ENCODE measurements at regions not wholly inside any gene's neighbourhood (a gene's known extent, or its start where the extent isn't known, plus 50 kb on each side); places are given as distances from the start of the nearest gene placed in this dataset.

DNA sequence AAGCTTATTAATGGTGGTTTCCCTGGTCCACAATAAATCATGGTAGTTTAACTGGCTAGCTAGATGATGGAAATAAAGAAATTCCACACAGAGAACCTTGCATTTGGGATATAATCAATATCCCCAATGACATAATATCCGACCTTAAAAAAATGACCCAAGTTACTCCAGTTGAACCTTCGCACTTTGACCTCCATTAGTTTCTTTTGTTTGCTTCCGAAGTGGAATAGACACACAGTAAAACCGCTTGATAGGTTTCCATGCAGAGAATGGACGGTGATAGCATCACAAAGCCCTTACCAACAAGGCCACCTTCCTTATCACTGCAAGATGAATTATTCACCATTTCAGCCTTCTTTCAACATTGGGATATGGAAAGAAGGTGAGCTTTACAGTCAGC, 1966.1 kb upstream of the CELF4 start:
- no peak for DNase-seq

DNA sequence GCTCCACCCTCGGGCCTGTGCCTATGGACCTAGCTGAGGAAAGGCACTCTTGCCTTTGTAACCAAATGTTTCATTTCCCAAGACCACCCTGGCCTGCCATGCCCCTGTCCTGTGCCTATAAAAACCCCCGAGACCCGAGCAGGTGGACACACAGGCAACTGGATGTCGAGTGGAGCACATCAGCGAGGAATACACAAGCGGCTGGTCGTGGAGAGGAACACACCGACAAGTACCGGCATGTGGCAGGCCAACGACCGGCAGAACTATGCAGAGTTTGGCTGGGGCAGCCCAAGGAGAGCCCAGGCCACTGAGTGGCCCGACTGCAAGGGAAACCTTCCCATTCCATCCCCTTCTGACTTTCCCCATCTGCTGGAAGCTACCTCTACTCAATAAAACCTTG, 1963.8 kb upstream of the CELF4 start:
- DNase-seq: no peak

DNA sequence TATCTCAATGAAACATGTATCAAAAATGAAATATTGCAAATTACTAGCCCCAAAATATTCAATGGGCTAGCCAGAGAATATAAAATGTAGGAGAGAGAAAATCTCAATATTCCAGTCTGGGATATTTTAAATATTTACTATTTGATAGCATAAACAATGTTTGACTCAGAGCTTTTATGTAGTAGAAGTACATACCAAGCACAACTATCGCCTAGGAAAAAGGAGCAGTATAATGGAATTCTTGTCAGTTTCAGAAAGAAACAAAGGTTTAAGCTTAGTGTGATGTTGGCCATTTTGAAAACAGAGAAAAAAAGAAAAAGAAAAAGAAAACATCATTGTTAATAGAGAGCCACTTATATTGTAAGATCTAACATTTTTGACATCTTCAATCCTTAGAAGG, 1961.9 kb upstream of the CELF4 start:
- no peak for DNase-seq

DNA sequence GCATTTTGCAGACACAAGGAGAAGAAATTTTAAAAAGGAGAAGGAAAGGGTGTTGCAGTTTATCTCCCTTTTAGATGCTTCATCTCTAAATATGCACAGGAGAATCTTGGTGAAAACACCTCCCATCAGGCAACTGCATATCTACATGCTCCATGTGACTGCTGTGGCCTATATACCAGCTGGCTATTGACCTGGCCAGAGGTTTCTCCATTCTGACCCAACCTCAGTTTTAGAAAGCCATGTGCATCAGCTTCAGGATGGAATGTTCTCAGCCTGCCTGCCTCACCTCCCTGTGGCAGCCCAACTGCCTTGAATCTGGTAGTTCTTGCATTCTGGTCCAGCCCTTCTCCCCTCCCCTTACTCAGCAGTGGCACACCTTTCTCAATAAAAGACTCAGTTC, 1958.8 kb upstream of the CELF4 start:
- DNase-seq: no peak

DNA sequence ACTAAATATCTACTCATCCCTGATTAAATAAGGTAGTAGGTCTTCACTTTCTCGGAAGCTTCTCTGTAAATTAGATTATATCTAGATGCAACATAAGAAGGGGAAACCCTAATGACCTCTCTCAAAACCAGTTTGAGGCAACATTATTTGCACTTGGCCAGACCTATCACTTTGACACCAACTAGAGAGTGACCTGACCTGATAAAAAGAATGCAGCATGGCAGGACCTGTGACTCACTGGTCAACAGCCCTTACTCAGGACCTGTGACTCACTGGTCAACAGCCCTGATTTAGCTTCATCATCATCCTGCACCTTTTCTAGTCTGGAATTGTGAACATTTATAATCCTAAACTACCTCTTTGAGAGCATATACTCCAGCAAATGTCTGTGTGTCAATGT, 1957.7 kb upstream of the CELF4 start:
- no peak for DNase-seq

DNA sequence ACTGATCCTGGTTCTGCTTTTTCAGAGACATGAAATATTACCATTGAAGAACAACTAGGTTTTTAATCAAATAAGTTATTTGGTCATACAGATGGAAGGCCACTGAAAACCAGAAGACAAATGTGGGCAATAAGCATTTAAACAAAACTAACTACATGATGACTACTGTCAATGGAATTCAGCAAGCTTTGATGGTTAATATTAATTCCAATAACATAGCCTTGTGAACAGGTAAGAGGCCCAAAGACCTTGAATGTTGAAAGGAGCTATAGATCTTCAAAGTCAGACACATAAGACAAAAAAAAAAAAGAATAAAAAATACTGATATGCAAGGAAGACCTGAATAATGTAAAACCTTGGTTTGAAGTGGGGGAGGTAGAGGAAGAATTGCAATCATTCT, 1955.6 kb upstream of the CELF4 start:
- DNase-seq: no peak

DNA sequence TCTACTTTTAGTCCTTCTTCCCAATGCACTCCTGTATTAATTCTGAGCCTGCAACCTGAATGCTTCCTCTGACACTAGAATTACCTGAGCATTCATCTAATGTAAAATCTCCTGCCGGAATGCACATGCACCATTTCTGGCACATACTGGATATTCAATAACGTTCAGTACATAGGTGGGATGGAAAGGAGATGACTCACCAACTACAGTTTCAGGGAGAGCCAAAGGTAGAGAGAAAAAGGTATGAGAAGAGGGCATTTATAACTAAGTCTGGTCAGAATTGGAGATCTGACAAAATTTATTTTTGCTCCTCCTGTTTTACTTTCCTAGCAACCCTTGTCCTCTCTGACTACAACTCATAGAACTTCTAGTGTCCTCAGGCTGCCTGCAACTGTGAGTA, 1954.1 kb upstream of the CELF4 start:
- no peak for DNase-seq

DNA sequence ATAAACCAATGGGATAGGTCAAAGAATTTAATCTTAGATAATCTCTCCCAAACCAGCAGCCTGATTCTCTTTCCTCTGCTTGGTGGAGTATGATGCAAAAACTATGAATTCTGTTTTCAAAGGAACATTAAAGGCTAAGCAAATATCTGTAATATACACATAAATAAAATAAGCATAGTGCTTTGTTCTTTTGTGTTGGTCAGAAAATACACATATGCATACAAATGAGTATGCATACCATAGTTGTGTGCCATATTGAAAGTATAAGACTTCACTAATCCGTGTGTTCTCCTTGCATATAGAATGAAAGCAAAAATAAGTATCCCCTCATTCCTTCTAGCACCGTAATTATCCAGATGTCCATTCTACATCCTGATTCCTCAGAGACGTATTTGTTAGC, 1949.7 kb upstream of the CELF4 start:
- no peak for DNase-seq

DNA sequence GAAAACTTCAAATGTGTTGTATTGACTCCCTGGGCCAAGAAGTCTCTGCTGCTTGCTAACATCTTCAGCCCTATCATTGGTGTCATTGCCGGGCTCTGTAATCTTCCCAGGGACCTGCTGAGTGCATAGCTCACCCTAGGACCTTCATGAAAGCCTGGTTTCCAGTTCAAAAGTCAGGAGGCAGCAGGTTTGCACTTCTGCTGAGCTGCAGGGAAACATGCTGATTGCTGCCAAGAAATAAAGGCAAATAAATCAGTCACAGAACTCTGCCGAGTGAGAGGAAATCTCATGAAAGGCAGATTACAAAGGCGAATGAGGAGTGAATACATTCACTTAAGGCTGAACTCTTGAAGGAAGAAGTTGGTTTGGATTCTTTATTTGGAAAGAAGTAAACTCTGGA, 1947.6 kb upstream of the CELF4 start:
- DNase-seq: no peak

DNA sequence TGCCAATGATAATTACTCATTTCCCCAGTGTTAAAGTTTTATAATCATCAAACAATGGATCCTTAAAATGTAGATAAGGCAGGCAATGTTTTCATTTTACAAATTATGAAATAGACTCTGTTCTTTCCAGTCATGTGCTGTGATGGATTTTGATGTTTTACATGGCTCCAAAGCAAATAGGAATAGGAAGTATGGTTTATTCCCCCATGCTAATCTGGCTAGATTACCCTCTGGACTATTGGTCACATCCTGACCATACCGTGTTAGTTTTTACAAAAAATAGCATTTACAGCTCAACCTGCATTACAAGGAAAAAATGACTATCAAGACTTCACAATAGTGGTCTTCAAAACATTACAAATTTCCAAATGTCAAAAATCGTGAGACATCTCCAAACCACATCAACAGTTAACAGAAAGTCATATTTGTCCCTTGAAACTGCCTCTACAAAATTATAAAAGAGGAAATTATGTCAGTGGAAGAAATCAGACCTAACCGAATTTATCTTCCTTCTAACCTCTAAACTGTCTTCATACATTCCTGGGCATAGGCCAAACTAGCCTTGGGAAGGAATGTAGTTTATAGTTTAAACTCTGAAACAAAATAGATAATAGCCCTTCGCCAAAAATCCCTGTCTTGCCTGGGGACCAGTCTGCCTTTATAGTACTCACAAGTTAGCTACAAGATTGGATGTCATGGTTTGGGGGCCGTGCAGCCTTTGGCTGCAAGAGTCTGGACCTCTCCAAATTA, 1941.2 kb upstream of the CELF4 start:
- DNase-seq: no peak

DNA sequence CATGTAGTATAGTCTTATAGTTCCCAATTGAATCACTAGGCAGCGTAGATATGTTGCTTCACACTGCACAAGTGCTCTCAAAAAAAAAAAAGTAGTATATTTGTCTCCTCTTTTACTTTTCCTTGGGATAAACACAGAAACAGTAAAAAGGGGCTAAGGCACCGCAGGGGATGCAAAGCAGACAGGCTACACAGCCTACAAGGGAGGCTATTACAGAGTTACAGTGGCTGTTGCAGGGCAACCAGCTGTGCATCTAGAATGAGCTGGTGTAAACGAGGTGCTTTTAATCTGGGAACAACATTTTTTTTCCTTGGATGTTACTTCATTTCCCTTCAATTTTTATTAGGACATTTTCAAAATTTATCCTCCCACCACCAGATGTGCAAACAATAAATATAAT, 1934.7 kb upstream of the CELF4 start:
- no peak for DNase-seq

DNA sequence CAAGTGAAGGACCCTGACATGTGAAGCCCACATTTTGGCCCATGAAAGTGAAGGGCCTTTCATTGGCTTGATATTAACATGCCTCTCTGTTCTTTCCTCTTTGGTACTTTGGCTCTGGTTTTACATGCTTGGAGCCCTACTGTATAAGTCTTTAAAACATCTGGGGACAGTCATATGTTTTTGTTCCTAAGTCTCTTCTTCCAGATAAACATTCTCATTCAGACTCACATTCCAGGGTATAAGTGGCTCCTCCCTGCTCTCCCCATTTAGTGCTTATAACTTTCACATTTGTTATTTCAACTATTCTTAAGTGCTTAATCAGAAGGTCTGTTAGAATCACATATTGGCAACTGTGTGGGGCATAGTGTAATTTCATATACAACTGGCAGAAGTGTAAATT, 1932.2 kb upstream of the CELF4 start:
- DNase-seq: no peak

DNA sequence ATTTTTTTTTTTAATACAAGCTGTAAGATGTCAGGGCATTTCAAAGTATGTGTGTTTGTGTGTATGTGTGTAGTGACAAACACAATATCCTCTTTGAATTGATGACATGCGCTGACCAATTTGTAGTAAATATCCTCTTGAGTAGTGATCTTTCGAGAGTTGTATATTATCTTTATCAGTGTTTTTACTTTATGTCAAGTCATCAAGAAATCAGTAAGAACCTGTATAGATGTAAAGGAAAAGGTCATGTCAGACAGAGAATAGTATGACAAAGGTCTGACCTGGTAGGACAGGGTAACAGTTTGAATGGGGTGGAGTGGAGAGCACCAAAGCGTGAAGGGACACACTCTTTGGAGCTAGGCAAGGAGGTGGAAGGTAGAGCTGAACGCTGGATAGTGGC, 1931.4 kb upstream of the CELF4 start:
- DNase-seq: no peak

DNA sequence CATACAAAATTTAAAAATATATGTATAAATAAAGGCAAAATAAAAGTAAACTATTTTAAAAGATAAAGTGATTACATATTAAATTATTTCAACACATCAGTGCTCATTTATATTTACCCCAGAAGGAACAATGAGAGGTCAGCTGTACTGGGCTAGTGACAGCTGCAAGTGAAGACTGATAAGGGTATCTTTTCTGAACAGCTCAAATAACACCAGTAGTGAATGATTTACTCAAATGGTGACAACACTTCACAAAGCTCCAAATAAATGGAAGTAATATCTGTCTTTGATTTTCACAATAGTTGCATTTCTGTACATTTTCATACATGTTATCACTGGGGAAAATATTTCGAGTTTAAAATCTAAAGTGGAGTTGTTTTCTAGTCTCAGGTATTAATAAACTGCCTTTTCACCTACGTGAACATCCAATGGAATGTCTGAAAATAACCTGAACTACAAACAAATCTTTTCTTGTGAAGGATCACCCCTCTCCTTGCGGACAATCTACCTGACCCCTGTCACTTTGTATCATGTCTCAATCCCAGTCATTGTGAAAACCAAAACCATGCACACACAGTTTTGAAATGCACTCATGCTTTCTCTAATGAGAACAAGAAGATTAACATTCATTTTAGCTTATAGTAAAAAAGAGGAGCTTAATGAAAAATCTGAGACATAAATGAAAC, 1928.8 kb upstream of the CELF4 start:
- DNase-seq: no peak

DNA sequence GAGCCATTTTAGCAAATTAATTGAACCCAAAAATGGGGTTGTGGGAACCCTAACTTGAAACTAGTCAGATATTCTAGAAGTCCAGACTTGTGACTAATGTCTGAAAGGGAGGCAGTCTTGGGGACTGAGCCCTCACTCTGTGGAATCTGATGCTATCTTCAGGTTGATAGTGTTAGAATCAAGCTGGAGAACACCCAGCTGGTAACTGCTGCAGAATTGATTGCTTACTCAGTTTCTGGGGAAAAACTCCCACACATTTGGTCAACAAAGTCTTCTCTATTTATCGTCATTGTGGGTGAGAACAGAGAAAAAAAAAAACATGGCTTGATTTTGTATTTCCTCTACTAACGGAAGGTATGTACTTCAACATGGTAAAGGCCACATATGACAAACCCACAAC, 1925.8 kb upstream of the CELF4 start:
- no peak for DNase-seq

DNA sequence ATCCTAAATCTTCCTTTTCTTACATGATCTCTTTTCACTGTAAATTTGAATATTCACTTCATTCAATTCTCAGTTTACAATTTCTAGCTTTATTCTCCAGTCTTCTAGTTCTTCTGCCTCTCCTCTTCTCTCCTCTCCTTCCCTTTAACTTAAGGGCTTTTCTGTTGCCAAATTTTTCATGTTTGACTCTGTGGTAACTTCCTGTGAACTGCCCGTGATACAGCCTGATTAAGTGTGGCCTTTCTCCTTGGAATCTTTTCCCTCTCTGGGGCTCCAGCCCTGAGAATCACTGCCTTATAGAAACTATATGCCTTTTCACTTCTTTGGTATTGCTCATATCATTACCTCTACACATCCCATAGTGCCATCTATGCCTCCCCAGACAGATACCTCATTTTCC, 1923.8 kb upstream of the CELF4 start:
- DNase-seq: no peak

DNA sequence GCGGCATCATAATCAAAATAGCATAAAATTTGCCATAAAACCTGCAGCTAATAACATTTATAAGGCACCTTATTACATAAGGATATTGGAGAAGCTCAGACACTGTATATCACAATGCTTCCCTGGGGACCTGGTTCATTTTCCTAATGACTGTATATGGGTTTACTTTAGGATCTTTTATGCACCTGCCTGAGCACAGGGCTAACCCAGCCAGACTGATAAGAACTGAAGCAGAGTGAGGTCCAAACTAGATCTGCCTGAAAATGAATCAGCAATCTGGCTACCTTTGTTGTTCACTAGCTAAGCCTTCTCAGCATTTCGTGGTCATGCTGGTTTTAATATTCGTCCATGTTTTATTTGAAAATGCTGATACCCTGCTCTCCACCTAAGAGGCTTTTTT, 1922.3 kb upstream of the CELF4 start:
- DNase-seq: no peak

DNA sequence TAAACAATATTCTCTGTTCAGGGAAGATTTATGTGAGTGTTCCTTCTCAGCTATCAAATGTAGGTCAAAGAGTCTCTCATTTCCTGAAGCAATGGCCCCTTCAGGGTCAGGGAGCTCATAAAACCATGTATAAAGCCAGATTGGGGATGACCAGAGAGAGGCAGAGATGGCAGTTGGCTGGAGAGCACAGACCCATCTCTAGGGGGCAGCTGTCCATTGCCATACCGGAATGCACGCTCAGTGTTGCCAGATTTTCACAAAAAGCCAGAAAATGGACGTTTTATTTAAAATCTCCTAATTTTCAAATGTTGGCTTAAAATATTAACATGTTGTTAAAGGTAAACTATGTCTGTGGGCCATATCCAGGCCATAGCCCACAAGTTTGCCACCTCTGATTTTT, 1920.7 kb upstream of the CELF4 start:
- DNase-seq: no peak

DNA sequence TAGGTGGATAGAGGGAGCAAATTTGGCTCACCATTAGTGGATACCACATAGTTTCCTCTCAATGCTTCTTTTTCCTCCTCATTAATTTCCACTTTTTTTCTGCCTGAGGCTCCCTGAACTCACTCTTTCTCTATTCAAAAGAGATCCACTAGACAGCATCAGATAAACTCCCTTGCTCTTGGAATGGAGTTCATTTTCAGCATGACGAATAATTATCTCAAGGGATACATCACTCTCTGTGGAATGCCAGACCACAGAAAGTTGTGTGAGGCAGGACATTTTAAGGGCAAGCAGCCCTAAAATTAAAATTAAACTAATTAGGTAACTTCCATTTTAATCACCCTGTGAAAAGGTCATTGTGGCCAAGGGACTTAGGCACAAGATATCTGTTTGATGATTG, 1920.1 kb upstream of the CELF4 start:
- DNase-seq: no peak

DNA sequence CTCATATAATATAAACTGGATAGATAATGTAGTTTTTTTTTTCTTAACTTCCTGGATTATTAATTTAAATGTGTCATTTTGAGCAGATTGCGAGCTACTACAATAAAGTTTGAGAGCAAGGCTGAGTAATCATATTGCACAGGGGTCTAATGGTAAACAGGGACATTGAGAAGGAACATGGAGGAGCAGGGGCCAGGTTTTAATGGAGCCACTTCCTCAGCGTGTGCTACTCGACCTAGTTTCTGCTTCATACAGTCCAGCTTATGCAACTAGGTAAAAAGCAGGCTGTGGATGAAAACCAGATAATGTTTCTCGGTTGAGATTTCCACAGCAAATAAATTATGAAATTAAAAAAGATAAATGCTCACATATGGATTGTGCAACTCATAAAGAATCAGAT, 1915.7 kb upstream of the CELF4 start:
- no peak for DNase-seq

DNA sequence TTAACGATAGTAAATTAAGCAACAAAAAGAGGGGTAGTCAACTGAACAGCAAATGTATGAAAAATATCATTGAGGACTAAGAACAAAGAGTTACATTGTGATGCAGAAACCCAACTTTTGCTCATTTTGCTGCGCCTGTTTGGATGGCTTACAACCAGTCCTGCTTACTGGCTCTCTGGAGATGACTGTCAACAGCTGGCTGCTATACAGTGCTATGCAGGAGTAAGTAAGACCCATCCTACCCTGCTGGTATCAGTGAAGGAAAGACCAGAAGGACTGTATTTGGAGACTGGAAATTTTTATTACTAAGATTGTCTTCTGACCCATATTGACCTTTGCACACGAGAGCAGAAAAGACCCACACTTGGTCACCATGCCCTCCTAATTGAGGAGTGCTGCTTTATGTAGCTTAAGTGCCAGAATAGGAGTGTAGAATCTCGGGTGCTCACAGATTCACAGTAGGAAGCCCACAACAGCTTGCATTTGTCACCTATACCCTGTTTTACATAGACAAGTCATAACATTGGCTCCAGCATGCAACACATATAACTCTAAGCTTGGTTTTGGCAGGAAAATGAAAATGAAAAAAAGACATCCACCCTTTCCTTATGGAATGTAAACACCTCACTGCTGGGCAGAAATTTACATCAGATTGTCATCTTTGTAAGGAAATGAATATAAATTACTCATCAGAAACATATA, 1915.0 kb upstream of the CELF4 start:
- no peak for DNase-seq

DNA sequence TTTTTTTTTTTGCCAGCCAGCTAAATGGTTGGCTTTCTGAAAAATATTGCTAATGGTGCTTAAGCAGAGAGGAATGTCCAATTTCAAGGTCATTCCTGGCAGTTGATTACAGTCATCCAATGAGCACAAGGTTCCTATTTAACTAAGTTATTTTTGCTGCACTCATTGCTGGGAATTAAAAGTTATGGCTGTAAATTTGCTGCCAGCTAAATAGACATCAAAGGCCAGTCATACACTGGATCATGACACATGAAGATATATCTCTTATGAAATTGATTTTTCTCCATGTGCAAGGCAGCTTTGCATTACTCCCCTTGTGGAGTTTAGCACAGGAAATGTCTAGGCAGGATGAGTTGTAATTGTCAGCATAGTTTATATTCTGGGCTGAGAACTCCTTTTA, 1898.4 kb upstream of the CELF4 start:
- no peak for DNase-seq

DNA sequence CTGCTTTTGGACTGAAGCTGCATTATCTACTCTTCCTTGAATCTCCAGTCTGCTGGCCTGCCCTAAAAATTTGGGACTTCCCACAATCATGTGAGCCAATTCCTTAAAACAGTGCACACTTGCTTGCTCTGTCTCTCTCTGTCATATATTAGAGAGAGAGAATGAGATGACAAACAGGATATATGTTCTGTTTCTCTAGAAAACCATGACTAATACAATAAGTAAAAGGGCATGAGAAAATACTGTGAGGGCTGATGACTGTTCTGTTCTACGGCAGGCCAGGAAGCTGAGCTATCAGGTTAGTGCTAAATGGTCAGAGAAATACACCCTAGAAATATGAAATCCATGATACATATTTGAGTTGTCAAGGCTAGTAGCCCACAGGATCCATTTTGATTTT, 1896.8 kb upstream of the CELF4 start:
- DNase-seq: no peak

DNA sequence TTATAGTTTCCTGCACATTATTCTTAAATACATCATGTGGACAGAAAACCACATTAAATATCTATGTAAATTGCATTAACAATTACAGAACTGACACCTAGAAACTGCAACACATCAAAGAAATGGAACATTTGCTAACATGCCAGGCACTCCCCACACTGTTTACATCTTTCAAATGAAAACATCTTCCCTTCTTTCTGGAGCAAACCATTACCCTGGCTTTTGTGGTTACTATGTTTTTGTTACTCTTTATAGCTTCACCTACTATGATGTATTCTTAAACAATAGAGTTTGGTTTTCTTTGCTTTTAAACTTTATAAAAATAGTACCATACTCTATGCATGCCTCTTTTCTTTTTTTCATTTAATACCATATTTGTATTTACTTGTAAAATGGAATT, 1894.5 kb upstream of the CELF4 start:
- DNase-seq: no peak
